Panc1 (cell line): ENCODE measurements at regions not wholly inside any gene's neighbourhood (a gene's known extent, or its start where the extent isn't known, plus 50 kb on each side); places are given as distances from the start of the nearest gene placed in this dataset.

Source experiments
- POLR2AphosphoS5 ChIP-seq: IDR thresholded peaks from 2 replicates; pipeline ENCODE4 v1.6.1; 2012; ENCODE audit warnings: mild to moderate bottlenecking, low read depth, low read length, moderate library complexity
- TCF7L2 ChIP-seq: IDR thresholded peaks from 2 replicates; pipeline ENCODE4 v1.6.1; 2011; ENCODE audit warnings: mild to moderate bottlenecking, low read depth, low read length, inconsistent platforms
- TF ChIP-seq, protein P1 (sequence below): fragments of 450-650 bp; IDR thresholded peaks from 2 replicates; pipeline ENCODE4 v1.5.1; 2017; ENCODE audit warnings: mild to moderate bottlenecking
- TF ChIP-seq, protein P2 (sequence below), 2 experiments: IDR thresholded peaks; 2 replicates each; pipeline ENCODE4 v1.6.1; 2011 to 2012; ENCODE audit warnings: low read depth in 2 of 2, control low read depth in 1 of 2, low read length in 1 of 2, mild to moderate bottlenecking in 1 of 2, moderate library complexity in 1 of 2; ENCODE audit not compliant: insufficient read depth in 1 of 2

DNA sequence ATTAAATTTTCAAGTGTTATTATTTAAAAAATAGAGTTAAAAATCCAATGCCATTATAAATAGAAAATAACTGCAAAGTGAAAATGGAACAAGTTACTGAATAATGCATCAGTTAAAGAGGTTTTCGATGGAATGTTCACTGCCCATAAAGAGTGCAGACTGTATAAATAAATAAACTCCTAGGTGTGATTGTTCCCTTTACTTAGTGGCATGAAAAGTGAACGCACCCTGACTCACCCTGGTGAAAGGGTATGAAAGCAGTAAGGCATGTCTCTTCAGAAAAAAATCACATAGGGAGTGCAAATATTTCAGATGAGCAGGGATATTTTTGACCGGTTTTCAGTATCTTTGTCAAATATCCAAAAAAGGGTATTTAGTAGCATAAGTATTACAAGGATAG is 387.8 kb downstream of the DCAF12L2 start:
- TF ChIP-seq, protein P1, sequence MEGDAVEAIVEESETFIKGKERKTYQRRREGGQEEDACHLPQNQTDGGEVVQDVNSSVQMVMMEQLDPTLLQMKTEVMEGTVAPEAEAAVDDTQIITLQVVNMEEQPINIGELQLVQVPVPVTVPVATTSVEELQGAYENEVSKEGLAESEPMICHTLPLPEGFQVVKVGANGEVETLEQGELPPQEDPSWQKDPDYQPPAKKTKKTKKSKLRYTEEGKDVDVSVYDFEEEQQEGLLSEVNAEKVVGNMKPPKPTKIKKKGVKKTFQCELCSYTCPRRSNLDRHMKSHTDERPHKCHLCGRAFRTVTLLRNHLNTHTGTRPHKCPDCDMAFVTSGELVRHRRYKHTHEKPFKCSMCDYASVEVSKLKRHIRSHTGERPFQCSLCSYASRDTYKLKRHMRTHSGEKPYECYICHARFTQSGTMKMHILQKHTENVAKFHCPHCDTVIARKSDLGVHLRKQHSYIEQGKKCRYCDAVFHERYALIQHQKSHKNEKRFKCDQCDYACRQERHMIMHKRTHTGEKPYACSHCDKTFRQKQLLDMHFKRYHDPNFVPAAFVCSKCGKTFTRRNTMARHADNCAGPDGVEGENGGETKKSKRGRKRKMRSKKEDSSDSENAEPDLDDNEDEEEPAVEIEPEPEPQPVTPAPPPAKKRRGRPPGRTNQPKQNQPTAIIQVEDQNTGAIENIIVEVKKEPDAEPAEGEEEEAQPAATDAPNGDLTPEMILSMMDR, result no peak
- TF ChIP-seq TCF7L2 (no peak), POLR2AphosphoS5 (no peak)
- TF ChIP-seq, protein P2, sequence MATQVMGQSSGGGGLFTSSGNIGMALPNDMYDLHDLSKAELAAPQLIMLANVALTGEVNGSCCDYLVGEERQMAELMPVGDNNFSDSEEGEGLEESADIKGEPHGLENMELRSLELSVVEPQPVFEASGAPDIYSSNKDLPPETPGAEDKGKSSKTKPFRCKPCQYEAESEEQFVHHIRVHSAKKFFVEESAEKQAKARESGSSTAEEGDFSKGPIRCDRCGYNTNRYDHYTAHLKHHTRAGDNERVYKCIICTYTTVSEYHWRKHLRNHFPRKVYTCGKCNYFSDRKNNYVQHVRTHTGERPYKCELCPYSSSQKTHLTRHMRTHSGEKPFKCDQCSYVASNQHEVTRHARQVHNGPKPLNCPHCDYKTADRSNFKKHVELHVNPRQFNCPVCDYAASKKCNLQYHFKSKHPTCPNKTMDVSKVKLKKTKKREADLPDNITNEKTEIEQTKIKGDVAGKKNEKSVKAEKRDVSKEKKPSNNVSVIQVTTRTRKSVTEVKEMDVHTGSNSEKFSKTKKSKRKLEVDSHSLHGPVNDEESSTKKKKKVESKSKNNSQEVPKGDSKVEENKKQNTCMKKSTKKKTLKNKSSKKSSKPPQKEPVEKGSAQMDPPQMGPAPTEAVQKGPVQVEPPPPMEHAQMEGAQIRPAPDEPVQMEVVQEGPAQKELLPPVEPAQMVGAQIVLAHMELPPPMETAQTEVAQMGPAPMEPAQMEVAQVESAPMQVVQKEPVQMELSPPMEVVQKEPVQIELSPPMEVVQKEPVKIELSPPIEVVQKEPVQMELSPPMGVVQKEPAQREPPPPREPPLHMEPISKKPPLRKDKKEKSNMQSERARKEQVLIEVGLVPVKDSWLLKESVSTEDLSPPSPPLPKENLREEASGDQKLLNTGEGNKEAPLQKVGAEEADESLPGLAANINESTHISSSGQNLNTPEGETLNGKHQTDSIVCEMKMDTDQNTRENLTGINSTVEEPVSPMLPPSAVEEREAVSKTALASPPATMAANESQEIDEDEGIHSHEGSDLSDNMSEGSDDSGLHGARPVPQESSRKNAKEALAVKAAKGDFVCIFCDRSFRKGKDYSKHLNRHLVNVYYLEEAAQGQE (IDR thresholded peaks at IDR 0.05; ENCODE audit: insufficient read depth in 1 of 2, low read depth in 2 of 2, low read length in 1 of 2), result no peak
